ENCODE measurements at regions not wholly inside any gene's neighbourhood (a gene's known extent, or its start where the extent isn't known, plus 50 kb on each side); places are given as distances from the start of the nearest gene placed in this dataset.

GRCh38 chr9:135273008-135273407 lies 185.5 kb downstream of the OLFM1 start:
- Histone ChIP-seq H3K9ac (ENCODE audit: insufficient read depth in 1 of 2, low read depth in 2 of 2, low read length in 2 of 2) (no peak overlapping the region), H3K9me1 (ENCODE audit: control insufficient read depth, insufficient read depth, low read length) (no peaks in the 10 kb centered on the region), H3K4me3 (no peak overlapping the region), H3K9me3 (replicated peaks; ENCODE audit: control insufficient read depth, insufficient read depth, low read depth, low read length) (no peaks in the 10 kb centered on the region), H4K20me1 (replicated peaks; ENCODE audit: control insufficient read depth, insufficient read depth, low read length) (no peaks in the 10 kb centered on the region; the same call in 1 of the 2 replicates), H3K36me3 (ENCODE audit: control insufficient read depth, insufficient read depth, low read length) (no peaks in the 10 kb centered on the region), H3K27me3 (ENCODE audit: control insufficient read depth in 2 of 2, insufficient read depth in 2 of 2, low read length in 2 of 2) (peaks cover 4 to 60% of the 10 kb centered on the region in 2 experiments; a peak in 4 of 5 replicates), H3K27ac (ENCODE audit: extremely low read depth, low read depth, low read length) (no peak overlapping the region), H3K4me2 (ENCODE audit: insufficient read depth, low read length) (no peak overlapping the region), H3K79me2 (ENCODE audit: control insufficient read depth, insufficient read depth, low read length) (no peaks in the 10 kb centered on the region), H2AFZ (ENCODE audit: low read depth, low read length) (no peak overlapping the region), H3K4me1 (replicated peaks in 1 of 2; ENCODE audit: control insufficient read depth in 2 of 2, insufficient read depth in 2 of 2, low read length in 2 of 2) (no peaks in the 10 kb centered on the region)
- no TSS peak for BruUV-seq (replicated peaks)
- intact Hi-C loops (cut with micrococcal nuclease) (no loop called here), in situ Hi-C loops (cut with MboI) (no loop called here)
- POLR2A ChIA-PET, result interaction anchor here (0.6 kb wide), 1 partner anchor 8 kb away, joined by 3 read pairs; no protein-coding TSS in a partner anchor
- TF ChIP-seq E2F4 (CRISPR knock-in tag; IDR thresholded peaks at IDR 0.05; ENCODE audit: low read depth) (no peak), POLR2A (conservative IDR thresholded peaks at IDR 0.05) (no peak), ZFPM2 (CRISPR knock-in tag; IDR thresholded peaks at IDR 0.05) (no peak), HOMEZ (CRISPR knock-in tag; IDR thresholded peaks at IDR 0.05) (no peak), STAT6 (CRISPR knock-in tag; IDR thresholded peaks at IDR 0.05) (no peak), DEAF1 (CRISPR knock-in tag; IDR thresholded peaks at IDR 0.05) (no peak), PHTF2 (CRISPR knock-in tag; IDR thresholded peaks at IDR 0.05) (no peak)
- ATAC-seq (no peak), FAIRE-seq (no peak), DNase-seq (ENCODE audit: extremely low read depth in 1 of 4, low spot score in 3 of 4) (no peak)
- WGBS (ENCODE audit: insufficient coverage, low coverage, missing lambda C conversion rate), result 0% methylated on average over 7 of the region's 7 CpGs
- CTCF ChIA-PET (ENCODE audit: low intra/inter-chr PET ratio), result no interaction called here

All from K562 (cell line).